ENCODE measurements at regions not wholly inside any gene's neighbourhood (a gene's known extent, or its start where the extent isn't known, plus 50 kb on each side); places are given as distances from the start of the nearest gene placed in this dataset.

DNA sequence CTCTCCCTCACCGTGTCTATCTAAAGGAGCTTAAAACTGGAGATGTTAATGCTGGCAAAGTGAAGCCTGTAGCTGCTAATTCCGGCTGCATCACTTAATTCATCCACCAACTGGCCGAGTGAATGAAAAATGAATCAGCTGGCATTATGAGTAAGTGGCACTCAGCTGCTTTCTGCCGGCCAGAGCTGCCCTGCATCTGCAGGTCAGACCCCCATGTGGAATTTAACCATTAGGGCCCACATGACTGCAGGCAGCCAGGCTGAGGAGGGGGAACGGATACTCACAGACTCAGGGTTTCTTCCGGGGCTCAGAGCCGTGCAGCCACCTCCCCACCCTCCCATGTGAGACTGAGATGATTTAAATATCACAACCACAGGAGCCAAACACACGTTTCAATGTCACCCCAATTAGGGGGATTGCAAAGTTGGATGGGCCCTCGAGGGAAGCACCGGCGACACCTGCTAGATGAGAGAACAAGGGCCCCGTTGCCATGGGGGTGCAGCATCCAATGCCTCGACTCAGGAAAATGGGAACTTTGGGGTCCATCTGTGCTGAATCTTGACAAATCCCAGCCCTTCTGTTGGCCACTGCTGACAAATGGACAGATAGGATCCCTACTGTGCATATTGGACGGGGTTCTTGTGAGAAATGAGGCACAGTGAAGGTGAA is 115.6 kb upstream of the ALDH1B1 start:
- no peak for DNase-seq (ENCODE audit: low spot score)
- Mint-ChIP-seq H3K4me1 (ENCODE audit: unreplicated experiment) (no peaks in the 10 kb centered on the region), H3K27me3 (ENCODE audit: unreplicated experiment) (peaks cover 6% of the 10 kb centered on the region), H3K36me3 (ENCODE audit: low read depth, unreplicated experiment) (no peaks in the 10 kb centered on the region), H3K9me3 (ENCODE audit: unreplicated experiment) (no peaks in the 10 kb centered on the region), H3K4me3 (ENCODE audit: unreplicated experiment) (no peak overlapping the region), H3K27ac (ENCODE audit: unreplicated experiment) (no peak overlapping the region)
- TF ChIP-seq, protein P1, sequence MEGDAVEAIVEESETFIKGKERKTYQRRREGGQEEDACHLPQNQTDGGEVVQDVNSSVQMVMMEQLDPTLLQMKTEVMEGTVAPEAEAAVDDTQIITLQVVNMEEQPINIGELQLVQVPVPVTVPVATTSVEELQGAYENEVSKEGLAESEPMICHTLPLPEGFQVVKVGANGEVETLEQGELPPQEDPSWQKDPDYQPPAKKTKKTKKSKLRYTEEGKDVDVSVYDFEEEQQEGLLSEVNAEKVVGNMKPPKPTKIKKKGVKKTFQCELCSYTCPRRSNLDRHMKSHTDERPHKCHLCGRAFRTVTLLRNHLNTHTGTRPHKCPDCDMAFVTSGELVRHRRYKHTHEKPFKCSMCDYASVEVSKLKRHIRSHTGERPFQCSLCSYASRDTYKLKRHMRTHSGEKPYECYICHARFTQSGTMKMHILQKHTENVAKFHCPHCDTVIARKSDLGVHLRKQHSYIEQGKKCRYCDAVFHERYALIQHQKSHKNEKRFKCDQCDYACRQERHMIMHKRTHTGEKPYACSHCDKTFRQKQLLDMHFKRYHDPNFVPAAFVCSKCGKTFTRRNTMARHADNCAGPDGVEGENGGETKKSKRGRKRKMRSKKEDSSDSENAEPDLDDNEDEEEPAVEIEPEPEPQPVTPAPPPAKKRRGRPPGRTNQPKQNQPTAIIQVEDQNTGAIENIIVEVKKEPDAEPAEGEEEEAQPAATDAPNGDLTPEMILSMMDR (IDR thresholded peaks at IDR 0.05; ENCODE audit: unreplicated experiment), result no peak

DNA sequence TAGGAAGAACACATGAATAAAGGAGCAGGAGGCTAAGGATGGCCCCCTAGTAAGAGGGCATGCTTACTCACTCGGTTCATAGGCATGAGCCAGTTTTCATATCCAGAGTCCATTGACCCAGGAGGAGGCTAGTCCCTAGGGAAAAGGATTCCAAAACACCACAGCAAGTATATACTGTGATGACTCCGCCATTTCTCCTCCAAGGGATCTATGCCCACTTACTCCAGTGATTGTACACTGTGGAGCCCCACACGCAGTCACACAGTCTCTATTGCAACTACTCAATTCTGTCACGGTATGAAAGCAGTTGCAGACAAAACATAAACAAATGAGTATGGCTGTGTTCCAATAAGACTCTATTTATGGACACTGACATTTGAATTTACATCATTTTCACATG is 117.7 kb upstream of the ALDH1B1 start:
- H3K4me1 Mint-ChIP-seq (ENCODE audit: unreplicated experiment), result no peaks in the 10 kb centered on the region
- no peaks in the 10 kb centered on the region for H3K9me3 Mint-ChIP-seq (ENCODE audit: unreplicated experiment)
- TF ChIP-seq, protein P1 (IDR thresholded peaks at IDR 0.05; ENCODE audit: unreplicated experiment), result no peak
- no peaks in the 10 kb centered on the region for H3K36me3 Mint-ChIP-seq (ENCODE audit: low read depth, unreplicated experiment)
- DNase-seq (ENCODE audit: low spot score), result no peak
- no peak overlapping the region for H3K4me3 Mint-ChIP-seq (ENCODE audit: unreplicated experiment)
- no peak overlapping the region for H3K27ac Mint-ChIP-seq (ENCODE audit: unreplicated experiment)
- H3K27me3 Mint-ChIP-seq (ENCODE audit: unreplicated experiment), result peaks cover 2% of the 10 kb centered on the region

DNA sequence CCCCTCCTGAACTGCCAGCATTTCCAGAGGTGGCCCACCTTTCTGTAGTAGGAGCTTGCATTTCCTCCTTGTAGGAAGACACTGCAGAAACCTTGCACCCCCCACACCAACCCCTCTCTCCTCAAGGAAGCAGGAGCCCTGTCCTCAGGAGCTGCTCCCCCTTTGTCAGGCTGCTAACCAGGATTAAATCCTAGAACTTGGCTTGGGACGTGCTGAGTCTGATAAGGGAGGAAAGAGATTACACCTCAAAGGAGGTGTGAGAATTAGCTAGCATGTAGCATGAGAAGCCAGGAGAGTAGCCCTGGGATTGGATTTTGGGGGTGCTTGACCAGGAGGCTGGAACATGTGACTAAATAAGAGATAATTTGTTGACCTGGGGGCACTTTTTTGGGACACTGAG is 119.8 kb upstream of the ALDH1B1 start:
- H3K9me3 Mint-ChIP-seq (ENCODE audit: unreplicated experiment), result no peaks in the 10 kb centered on the region
- H3K27ac Mint-ChIP-seq (ENCODE audit: unreplicated experiment), result no peak overlapping the region
- TF ChIP-seq, protein P1 (IDR thresholded peaks at IDR 0.05; ENCODE audit: unreplicated experiment), result no peak
- no peaks in the 10 kb centered on the region for H3K4me1 Mint-ChIP-seq (ENCODE audit: unreplicated experiment)
- no peaks in the 10 kb centered on the region for H3K36me3 Mint-ChIP-seq (ENCODE audit: low read depth, unreplicated experiment)
- H3K27me3 Mint-ChIP-seq (ENCODE audit: unreplicated experiment), result peaks cover 2% of the 10 kb centered on the region
- no peak overlapping the region for H3K4me3 Mint-ChIP-seq (ENCODE audit: unreplicated experiment)
- no peak for DNase-seq (ENCODE audit: low spot score)

DNA sequence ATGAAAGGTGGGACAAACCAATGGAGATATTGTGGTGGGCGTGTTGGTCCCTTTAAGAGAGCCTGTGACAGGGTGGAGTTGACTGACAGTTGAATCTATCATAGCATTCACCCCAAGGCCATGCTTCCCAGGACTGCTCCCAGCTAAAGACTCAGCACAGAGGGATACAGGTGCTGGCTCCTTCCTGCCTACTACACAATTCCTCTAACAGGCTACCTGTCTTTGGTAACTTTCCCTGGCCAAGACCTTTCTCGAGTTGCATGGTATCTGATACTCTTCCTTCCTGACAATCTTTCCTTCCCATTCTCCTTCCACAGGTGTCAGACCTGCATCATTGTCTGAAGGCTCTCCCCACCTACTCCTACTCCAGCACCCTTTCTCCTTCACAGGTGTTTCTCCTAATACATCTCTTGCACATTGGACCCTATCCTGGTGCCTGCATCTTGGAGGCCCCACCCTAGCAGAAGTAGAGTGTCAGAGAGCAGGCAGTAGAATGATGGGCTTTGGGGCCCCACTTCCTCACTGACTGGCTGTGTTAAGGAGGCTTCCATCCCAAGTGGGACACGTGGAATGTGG is 120.7 kb upstream of the ALDH1B1 start:
- no peak for DNase-seq (ENCODE audit: low spot score)
- Mint-ChIP-seq H3K9me3 (ENCODE audit: unreplicated experiment) (no peaks in the 10 kb centered on the region), H3K36me3 (ENCODE audit: low read depth, unreplicated experiment) (no peaks in the 10 kb centered on the region), H3K4me3 (ENCODE audit: unreplicated experiment) (no peak overlapping the region), H3K27ac (ENCODE audit: unreplicated experiment) (no peak overlapping the region), H3K4me1 (ENCODE audit: unreplicated experiment) (no peaks in the 10 kb centered on the region), H3K27me3 (ENCODE audit: unreplicated experiment) (peaks cover 2% of the 10 kb centered on the region)
- TF ChIP-seq, protein P1 (IDR thresholded peaks at IDR 0.05; ENCODE audit: unreplicated experiment), result no peak

DNA sequence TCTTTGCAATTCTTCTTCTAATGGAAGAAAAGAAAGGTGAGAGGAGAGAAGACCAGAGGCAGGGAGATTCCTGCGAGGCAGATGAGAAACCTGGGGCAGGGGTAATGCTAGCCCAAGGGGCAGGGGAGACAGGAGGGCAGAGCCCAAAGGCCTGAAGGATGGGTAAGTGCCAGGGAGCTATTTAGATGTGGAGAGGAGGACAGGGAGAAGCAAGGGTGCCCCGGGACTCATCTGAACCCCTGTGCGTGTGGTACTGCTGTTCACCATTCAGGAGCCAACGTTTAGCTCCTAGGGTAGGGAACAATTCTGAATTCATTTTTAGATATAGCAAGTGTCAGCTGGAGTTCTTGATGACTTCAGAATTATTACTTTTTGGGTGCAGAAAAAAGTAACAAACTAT is 122.7 kb upstream of the ALDH1B1 start:
- no peak for DNase-seq (ENCODE audit: low spot score)
- no peaks in the 10 kb centered on the region for H3K36me3 Mint-ChIP-seq (ENCODE audit: low read depth, unreplicated experiment)
- no peak overlapping the region for H3K4me3 Mint-ChIP-seq (ENCODE audit: unreplicated experiment)
- H3K9me3 Mint-ChIP-seq (ENCODE audit: unreplicated experiment), result no peaks in the 10 kb centered on the region
- H3K27ac Mint-ChIP-seq (ENCODE audit: unreplicated experiment), result no peak overlapping the region
- TF ChIP-seq, protein P1 (IDR thresholded peaks at IDR 0.05; ENCODE audit: unreplicated experiment), result no peak
- peaks cover 2% of the 10 kb centered on the region for H3K27me3 Mint-ChIP-seq (ENCODE audit: unreplicated experiment)
- H3K4me1 Mint-ChIP-seq (ENCODE audit: unreplicated experiment), result no peaks in the 10 kb centered on the region
